H1 (cell line): ENCODE measurements at regions not wholly inside any gene's neighbourhood (a gene's known extent, or its start where the extent isn't known, plus 50 kb on each side); places are given as distances from the start of the nearest gene placed in this dataset.

ENCODE experiments used
- CTCF ChIA-PET: fragments of 300-600 bp; sonication (Branson Sonifier 250); formaldehyde crosslinking; loops from one replicate; lab custom pipeline; 2021; ENCODE audit not compliant: partially characterized antibody; lab: Charles Lee
- POLR2A ChIA-PET: fragments of 300-600 bp; sonication (Branson Sonifier 250); formaldehyde crosslinking; loops from one replicate; lab custom pipeline; 2021; ENCODE audit warnings: inconsistent platforms; ENCODE audit not compliant: partially characterized antibody; lab: Charles Lee
- DNase-seq, 2 experiments: peaks; one replicate each; pipeline versions ENCODE4 v3.0.0 to v3.0.0-alpha.2; 2010 to 2022; ENCODE audit warnings: low spot score in 2 of 2, low read depth in 1 of 2, mixed read lengths in 1 of 2
- FAIRE-seq: peaks from 2 replicates; lab custom pipeline; 2011; peaks lifted over from hg19 to GRCh38; lab: Jason Lieb, UNC
- H2AFZ ChIP-seq: 2 replicates; pipeline ENCODE4 v1.8.1; 2012; ENCODE audit warnings: low read length, inconsistent platforms
- H2AK5ac ChIP-seq: 2 replicates; pipeline ENCODE4 v1.6.1; 2013; ENCODE audit warnings: low read depth, low read length
- H2BK120ac ChIP-seq: replicated peaks from 2 replicates; pipeline ENCODE3; 2013; ENCODE audit warnings: low read depth, low read length, inconsistent platforms
- H2BK12ac ChIP-seq: 2 replicates; pipeline ENCODE4 v1.6.1; 2013; ENCODE audit warnings: low read depth, low read length
- H2BK15ac ChIP-seq: 2 replicates; pipeline ENCODE4 v1.6.1; 2013; ENCODE audit warnings: low read length
- H2BK20ac ChIP-seq: 2 replicates; pipeline ENCODE4 v1.6.1; 2013; ENCODE audit warnings: low read length
- H2BK5ac ChIP-seq: 2 replicates; pipeline ENCODE4 v1.6.1; 2013; ENCODE audit warnings: low read depth, low read length
- H3K14ac ChIP-seq: 2 replicates; pipeline ENCODE4 v1.6.1; 2013; ENCODE audit warnings: inconsistent platforms; ENCODE audit not compliant: insufficient read length
- H3K18ac ChIP-seq: 2 replicates; pipeline ENCODE4 v1.6.1; 2013; ENCODE audit warnings: low read length; ENCODE audit errors: extremely low read depth
- H3K23ac ChIP-seq: 2 replicates; pipeline ENCODE4 v1.6.1; 2013; ENCODE audit warnings: inconsistent platforms; ENCODE audit not compliant: insufficient read length
- H3K23me2 ChIP-seq: 2 replicates; pipeline ENCODE4 v1.6.1; 2013; ENCODE audit warnings: low read depth, low read length
- H3K27ac ChIP-seq: 2 replicates; pipeline ENCODE4 v1.6.1; 2011; ENCODE audit warnings: low read depth, low read length, inconsistent platforms
- H3K27me3 ChIP-seq, 4 experiments: replicated peaks in 1 of 4; 1 replicate in 1 of 4; 2 replicates in 3 of 4; pipeline versions ENCODE4 v1.6.1 to v1.8.1; 2011 to 2013; ENCODE audit warnings: low read length in 3 of 4, mild to moderate bottlenecking in 3 of 4, inconsistent platforms in 2 of 4, mixed read lengths in 2 of 4, moderate library complexity in 1 of 4; ENCODE audit not compliant: control insufficient read depth in 3 of 4, insufficient read depth in 3 of 4; ENCODE audit errors: extremely low read depth in 1 of 4
- H3K36me3 ChIP-seq, 4 experiments: 2 replicates each; pipeline versions ENCODE4 v1.6.1 to v1.8.1; 2011 to 2013; ENCODE audit warnings: mild to moderate bottlenecking in 4 of 4, low read length in 3 of 4, moderate library complexity in 2 of 4, control low read depth in 1 of 4, inconsistent platforms in 1 of 4; ENCODE audit not compliant: insufficient read depth in 4 of 4, control insufficient read depth in 2 of 4
- H3K4ac ChIP-seq: replicated peaks from 2 replicates; pipeline ENCODE3; 2013; ENCODE audit warnings: low read length, low read depth, mixed read lengths, inconsistent platforms; ENCODE audit not compliant: insufficient read length
- H3K4me1 ChIP-seq, 4 experiments: replicated peaks in 1 of 4; 1 replicate in 1 of 4; 2 replicates in 3 of 4; pipeline versions ENCODE4 v1.6.1 to v1.8.1; 2011 to 2013; ENCODE audit warnings: low read length in 3 of 4, inconsistent platforms in 2 of 4, mixed read lengths in 1 of 4; ENCODE audit not compliant: insufficient read depth in 4 of 4, control insufficient read depth in 3 of 4
- H3K4me2 ChIP-seq, 2 experiments: 2 replicates each; pipeline versions ENCODE4 v1.6.1 to v1.8.1; 2011 to 2013; ENCODE audit warnings: low read depth in 2 of 2, low read length in 2 of 2, control low read depth in 1 of 2, inconsistent platforms in 1 of 2, mild to moderate bottlenecking in 1 of 2; ENCODE audit not compliant: insufficient read depth in 1 of 2
- H3K4me3 ChIP-seq, 4 experiments: fragments of 200-600, 300-600 bp in 1 of 4; sonication (generic), shearing (Covaris generic), sonication (Bioruptor Twin) in 1 of 4; 2 replicates each; pipeline versions ENCODE4 v1.5.1 to v1.8.1; 2011 to 2016; ENCODE audit warnings: low read length in 4 of 4, low read depth in 3 of 4, control low read depth in 2 of 4, inconsistent platforms in 2 of 4, mild to moderate bottlenecking in 2 of 4, mixed read lengths in 1 of 4, moderate library complexity in 1 of 4; ENCODE audit not compliant: insufficient read depth in 2 of 4; ENCODE audit errors: extremely low read depth in 1 of 4
- H3K56ac ChIP-seq: replicated peaks from 2 replicates; pipeline ENCODE3; 2013; ENCODE audit warnings: low read depth, mild to moderate bottlenecking, mixed read lengths, low read length, inconsistent platforms; ENCODE audit not compliant: insufficient read length
- H3K79me1 ChIP-seq: 2 replicates; pipeline ENCODE4 v1.6.1; 2013; ENCODE audit warnings: low read depth, low read length, control low read depth
- H3K79me2 ChIP-seq, 2 experiments: 2 replicates each; pipeline versions ENCODE4 v1.6.1 to v1.8.1; 2012 to 2013; ENCODE audit warnings: low read length in 2 of 2, mild to moderate bottlenecking in 2 of 2, inconsistent platforms in 1 of 2; ENCODE audit not compliant: insufficient read depth in 2 of 2, control insufficient read depth in 1 of 2
- H3K9ac ChIP-seq, 4 experiments: replicated peaks in 1 of 4; 1 replicate in 1 of 4; 2 replicates in 3 of 4; pipeline versions ENCODE4 v1.6.1 to v1.8.1; 2011 to 2013; ENCODE audit warnings: low read depth in 3 of 4, low read length in 3 of 4, control low read depth in 2 of 4, mild to moderate bottlenecking in 2 of 4, moderate library complexity in 2 of 4, inconsistent platforms in 1 of 4; ENCODE audit errors: extremely low read depth in 1 of 4
- H3K9me3 ChIP-seq, 2 experiments: 2 replicates each; pipeline versions ENCODE4 v1.6.1 to v1.8.1; 2012 to 2013; ENCODE audit warnings: mild to moderate bottlenecking in 2 of 2, moderate library complexity in 2 of 2, control low read depth in 1 of 2, inconsistent platforms in 1 of 2, low read depth in 1 of 2, low read length in 1 of 2, mixed read lengths in 1 of 2; ENCODE audit not compliant: insufficient read depth in 2 of 2
- H4K20me1 ChIP-seq, 2 experiments: replicated peaks in 1 of 2; 2 replicates each; pipeline versions ENCODE3 to v1.8.1; 2011 to 2013; ENCODE audit warnings: inconsistent platforms in 2 of 2, low read length in 2 of 2, mild to moderate bottlenecking in 1 of 2; ENCODE audit not compliant: insufficient read depth in 2 of 2, control insufficient read depth in 1 of 2
- H4K5ac ChIP-seq: 2 replicates; pipeline ENCODE4 v1.6.1; 2013; ENCODE audit warnings: low read length, low read depth, mixed read lengths, inconsistent platforms; ENCODE audit not compliant: insufficient read length
- H4K8ac ChIP-seq: 2 replicates; pipeline ENCODE4 v1.8.0; 2013; ENCODE audit warnings: mild to moderate bottlenecking, moderate library complexity, low read length, inconsistent platforms; ENCODE audit not compliant: insufficient read depth; ENCODE audit errors: extremely low read depth
- H4K91ac ChIP-seq: replicated peaks from 2 replicates; pipeline ENCODE3; 2013; ENCODE audit warnings: low read length, mixed read lengths, inconsistent platforms; ENCODE audit not compliant: insufficient read length
- ATF3 ChIP-seq: IDR thresholded peaks from 2 replicates; pipeline ENCODE4 v1.6.1; 2011; ENCODE audit warnings: low read depth, mild to moderate bottlenecking, low read length; ENCODE audit not compliant: insufficient read depth
- CEBPB ChIP-seq: IDR thresholded peaks from 2 replicates; pipeline ENCODE4 v1.6.1; 2012; ENCODE audit warnings: low read depth, low read length
- GTF2F1 ChIP-seq: IDR thresholded peaks from 2 replicates; pipeline ENCODE4 v1.6.1; 2012; ENCODE audit warnings: low read depth, low read length, improper control_type of control experiment, borderline replicate concordance
- KDM1A ChIP-seq: fragments of 200-600, 300-600 bp; sonication (generic); IDR thresholded peaks from 2 replicates; pipeline ENCODE4 v1.7.1; 2016; ENCODE audit warnings: mild to moderate bottlenecking, low read length, borderline replicate concordance
- WGBS, 2 experiments: shearing (Covaris generic) in 1 of 2; methylation state at CpG; one replicate each; pipeline versions ENCODE4 v1.1.6 to v1.1.7; 2013 to 2015; ENCODE audit warnings: low lambda C conversion rate in 2 of 2, mixed read lengths in 2 of 2, inconsistent platforms in 1 of 2, low coverage in 1 of 2, missing lambda C conversion rate in 1 of 2; ENCODE audit not compliant: insufficient replicate concordance in 2 of 2, insufficient coverage in 1 of 2, insufficient read length in 1 of 2; ENCODE audit errors: extremely low coverage in 1 of 2, missing lambda C conversion rate in 1 of 2; 5-methylcytosine and 5-hydroxymethylcytosine counted together

GRCh38 chr11:92163879-92164278, 60.7 kb upstream of the FAT3 start:
- no peak for FAIRE-seq
- Histone ChIP-seq H3K79me1 (no peaks in the 10 kb centered on the region), H4K5ac (no peak overlapping the region), H2BK120ac (no peak overlapping the region), H3K4me2 (no peak overlapping the region), H3K18ac (no peak overlapping the region), H3K4ac (no peak overlapping the region), H3K27ac (no peak overlapping the region), H3K36me3 (no peaks in the 10 kb centered on the region), H3K56ac (no peak overlapping the region), H4K91ac (no peak overlapping the region), H3K9ac (no peak overlapping the region), H3K23ac (no peak overlapping the region), H2AK5ac (no peak overlapping the region), H3K9me3 (peaks cover under 1 to 5% of the 10 kb centered on the region in 2 experiments; a peak in 3 of 4 replicates), H2BK12ac (no peak overlapping the region), H2BK15ac (no peak overlapping the region), H3K4me1 (no peaks in the 10 kb centered on the region), H4K20me1 (no peaks in the 10 kb centered on the region), H4K8ac (no peak overlapping the region), H2BK20ac (no peak overlapping the region), H3K4me3 (no peak overlapping the region), H3K79me2 (no peaks in the 10 kb centered on the region), H2BK5ac (no peak overlapping the region), H3K23me2 (peaks cover 2% of the 10 kb centered on the region; the same call in 1 of the 2 replicates), H2AFZ (no peak overlapping the region), H3K27me3 (no peaks in the 10 kb centered on the region), H3K14ac (no peak overlapping the region)
- no peak for DNase-seq
- CTCF ChIA-PET = interaction anchor here (1.3 to 2.4 kb wide), 6 partner anchors 11 to 27 kb away, joined by 3 to 9 read pairs (median 4); no protein-coding TSS in a partner anchor
- POLR2A ChIA-PET = no interaction called here
- 95% methylated on average over 1 of the region's 1 CpG; no CpG with 5 or more reads in 1 of the 2 experiments for WGBS, 2 experiments
- TF ChIP-seq KDM1A = no peak
- no peak for TF ChIP-seq ATF3
- no peak for TF ChIP-seq CEBPB
- no peak for TF ChIP-seq GTF2F1
